ENCODE measurements at regions not wholly inside any gene's neighbourhood (a gene's known extent, or its start where the extent isn't known, plus 50 kb on each side); places are given as distances from the start of the nearest gene placed in this dataset.

GRCh38 chr10:130326954-130327353 is 190.8 kb downstream of the GLRX3 start:
- no peak overlapping the region for H3K27ac ChIP-seq
- H3K4me1 ChIP-seq (ENCODE audit: insufficient read depth), result no peaks in the 10 kb centered on the region
- no peak overlapping the region for H3K4me3 ChIP-seq
- no peak for DNase-seq
- intact Hi-C loops (cut with DNase I), result no loop called here
- no peaks in the 10 kb centered on the region for H3K27me3 ChIP-seq
- no peaks in the 10 kb centered on the region for H3K36me3 ChIP-seq
- TF ChIP-seq EP300 (IDR thresholded peaks at IDR 0.05) (no peak), POLR2A (IDR thresholded peaks at IDR 0.05) (no peak), CTCF (IDR thresholded peaks at IDR 0.05) (no peak)
- no peaks in the 10 kb centered on the region for H3K9me3 ChIP-seq
- 73 to 82% (median 77%) methylated on average over 7 of the region's 7 CpGs for WGBS, 3 donors

- DNase-seq, result no peak
- WGBS, 3 donors, result 55 to 72% (median 64%) methylated on average over 6 of the region's 6 CpGs
- Histone ChIP-seq H3K36me3 (no peaks in the 10 kb centered on the region), H3K27me3 (no peaks in the 10 kb centered on the region), H3K4me3 (no peak overlapping the region), H3K4me1 (ENCODE audit: insufficient read depth) (no peaks in the 10 kb centered on the region), H3K27ac (no peak overlapping the region), H3K9me3 (no peaks in the 10 kb centered on the region)
- intact Hi-C loops (cut with DNase I), result no loop called here
- TF ChIP-seq POLR2A (IDR thresholded peaks at IDR 0.05) (no peak), EP300 (IDR thresholded peaks at IDR 0.05) (no peak), CTCF (IDR thresholded peaks at IDR 0.05) (no peak)
Measured at GRCh38 chr10:130329792-130330191, 193.6 kb downstream of the GLRX3 start.

- no peaks in the 10 kb centered on the region for H3K4me1 ChIP-seq (ENCODE audit: insufficient read depth)
- H3K9me3 ChIP-seq, result no peaks in the 10 kb centered on the region
- H3K36me3 ChIP-seq, result no peaks in the 10 kb centered on the region
- intact Hi-C loops (cut with DNase I), result no loop called here
- no peak overlapping the region for H3K4me3 ChIP-seq
- H3K27ac ChIP-seq, result no peak overlapping the region
- H3K27me3 ChIP-seq, result no peaks in the 10 kb centered on the region
- TF ChIP-seq POLR2A (IDR thresholded peaks at IDR 0.05) (no peak), CTCF (IDR thresholded peaks at IDR 0.05) (no peak), EP300 (IDR thresholded peaks at IDR 0.05) (no peak)
- no peak for DNase-seq
- WGBS, 3 donors, result 16 to 24% (median 22%) methylated on average over 2 of the region's 2 CpGs
Measured at GRCh38 chr10:130333185-130333584, 197.0 kb downstream of the GLRX3 start.

- H3K9me3 ChIP-seq, result no peaks in the 10 kb centered on the region
- no peak overlapping the region for H3K27ac ChIP-seq
- no peak for DNase-seq
- intact Hi-C loops (cut with DNase I), result no loop called here
- 69 to 83% (median 78%) methylated on average over 10 of the region's 10 CpGs for WGBS, 3 donors
- TF ChIP-seq POLR2A (IDR thresholded peaks at IDR 0.05), result no peak
- no peak for TF ChIP-seq CTCF (IDR thresholded peaks at IDR 0.05)
- no peak for TF ChIP-seq EP300 (IDR thresholded peaks at IDR 0.05)
- no peaks in the 10 kb centered on the region for H3K4me1 ChIP-seq (ENCODE audit: insufficient read depth)
- no peaks in the 10 kb centered on the region for H3K36me3 ChIP-seq
- no peaks in the 10 kb centered on the region for H3K27me3 ChIP-seq
- no peak overlapping the region for H3K4me3 ChIP-seq
Measured at GRCh38 chr10:130335336-130335735, 199.1 kb downstream of the GLRX3 start.

All from ovary (tissue), 7 donors.